ENCODE measurements at regions not wholly inside any gene's neighbourhood (a gene's known extent, or its start where the extent isn't known, plus 50 kb on each side); places are given as distances from the start of the nearest gene placed in this dataset.
"Not testable (repeated sequence)": the region's sequence is repeated elsewhere in the genome, so short reads cannot be mapped to it uniquely, and the experiment has no call there.

DNA sequence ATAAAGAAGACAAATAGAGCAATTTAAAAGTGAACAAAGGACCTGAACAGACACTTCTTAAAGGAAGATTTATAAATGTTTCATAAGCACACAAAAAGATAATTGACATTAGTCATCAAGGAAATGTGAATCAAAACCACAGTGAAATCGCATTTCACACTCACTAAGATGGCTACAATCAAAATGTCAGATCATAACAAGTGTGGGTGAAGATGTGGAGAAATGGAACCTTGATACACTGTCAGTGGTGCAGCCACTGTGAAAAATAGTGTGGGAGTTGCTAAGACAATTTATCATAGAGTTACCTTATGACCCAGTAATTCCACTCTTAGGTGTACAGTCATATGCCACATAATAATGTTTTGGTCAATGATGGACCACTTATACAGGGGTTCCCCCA, 54.5 kb upstream of the HTR4 start:
- no peak for DNase-seq

- no peak for DNase-seq
Measured at GRCh38 chr5:148711961-148712360, 57.6 kb upstream of the HTR4 start.

- DNase-seq = no peak
Measured at GRCh38 chr5:148713735-148714508, 59.6 kb upstream of the HTR4 start.

- DNase-seq = no peak
Measured at GRCh38 chr5:148716716-148717115, 62.4 kb upstream of the HTR4 start.

DNA sequence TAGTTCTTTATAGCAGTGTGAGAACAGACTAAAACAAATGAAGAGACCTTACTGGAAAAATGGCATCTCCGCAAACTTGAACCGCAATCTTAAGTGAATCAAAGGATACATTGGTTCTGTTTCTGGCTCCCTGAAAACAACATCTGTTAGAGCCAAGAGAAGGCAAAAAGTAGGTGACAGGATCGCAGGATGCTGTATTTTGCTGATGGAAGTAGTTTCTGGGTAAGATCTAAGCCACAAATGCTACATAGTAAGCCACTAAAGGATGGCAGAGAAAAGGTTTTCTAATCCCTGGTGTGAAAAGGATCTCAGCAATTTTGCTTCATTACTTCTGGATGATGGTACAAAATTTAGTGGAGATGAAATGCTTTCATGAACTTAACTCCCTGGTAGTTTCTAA, 63.3 kb upstream of the HTR4 start:
- no peak for DNase-seq

DNA sequence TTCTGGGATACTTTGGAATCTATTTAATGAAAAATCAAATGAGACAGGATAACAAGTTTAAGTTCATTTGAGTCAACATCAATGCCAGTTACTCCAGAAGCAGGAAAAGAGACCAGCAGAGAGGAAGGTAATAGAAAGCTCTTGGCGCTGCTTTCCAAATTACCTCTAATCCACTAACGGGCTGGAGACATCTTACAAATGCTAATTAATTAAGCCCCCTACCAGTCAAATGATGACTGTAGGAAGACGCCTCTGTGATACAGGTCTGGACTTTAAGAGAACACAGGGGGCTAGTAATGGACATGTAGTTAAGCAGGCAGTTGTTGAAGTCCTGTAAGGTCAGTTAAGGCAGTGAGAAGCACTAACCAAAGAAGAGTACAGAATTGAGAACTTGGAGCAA, 65.3 kb upstream of the HTR4 start:
- DNase-seq = no peak

GRCh38 chr5:148720257-148720656, 65.9 kb upstream of the HTR4 start:
- DNase-seq = no peak

DNA sequence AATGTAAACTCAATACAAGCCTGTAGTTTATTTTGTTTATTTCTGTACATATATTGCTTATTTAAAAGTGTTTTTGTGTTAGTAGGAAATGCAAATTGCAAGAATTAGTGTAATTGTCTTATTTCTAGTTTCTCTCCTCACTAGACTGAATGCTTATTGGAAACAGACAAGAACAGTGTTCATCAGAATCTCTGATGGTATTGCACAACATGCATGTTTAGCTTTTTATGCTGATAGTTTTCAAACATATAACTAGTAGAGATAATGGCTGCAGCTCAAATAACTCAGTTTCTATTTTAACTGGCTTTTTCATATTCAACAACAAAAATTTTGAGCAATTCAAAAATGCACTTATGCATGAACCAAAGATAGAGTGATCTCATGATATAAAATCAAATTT, 68.8 kb upstream of the HTR4 start:
- no peak for DNase-seq

- no peak for DNase-seq
Measured at GRCh38 chr5:148725675-148726074, 71.3 kb upstream of the HTR4 start.

GRCh38 chr5:148729182-148729581, 74.9 kb upstream of the HTR4 start:
- no peak for DNase-seq

DNA sequence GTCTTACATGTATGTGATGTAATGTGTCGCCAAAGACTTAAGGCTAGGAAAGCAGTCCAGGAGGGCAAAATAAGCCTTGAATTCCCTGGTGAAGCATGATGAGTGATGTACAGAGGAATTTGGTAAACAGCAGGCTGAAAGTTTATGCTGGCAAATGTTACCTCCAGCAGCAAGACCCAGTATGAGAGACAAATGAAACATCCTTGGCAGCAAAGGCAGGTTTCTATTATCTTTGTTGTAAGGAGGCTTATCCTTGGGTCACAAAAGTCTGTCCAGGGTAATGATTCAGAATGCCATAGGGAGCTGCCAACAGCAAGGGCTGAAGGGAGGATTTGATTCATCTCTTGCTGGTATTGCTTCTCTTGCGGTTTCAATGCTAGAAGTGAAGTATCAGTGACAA, 75.9 kb upstream of the HTR4 start:
- DNase-seq = no peak

DNA sequence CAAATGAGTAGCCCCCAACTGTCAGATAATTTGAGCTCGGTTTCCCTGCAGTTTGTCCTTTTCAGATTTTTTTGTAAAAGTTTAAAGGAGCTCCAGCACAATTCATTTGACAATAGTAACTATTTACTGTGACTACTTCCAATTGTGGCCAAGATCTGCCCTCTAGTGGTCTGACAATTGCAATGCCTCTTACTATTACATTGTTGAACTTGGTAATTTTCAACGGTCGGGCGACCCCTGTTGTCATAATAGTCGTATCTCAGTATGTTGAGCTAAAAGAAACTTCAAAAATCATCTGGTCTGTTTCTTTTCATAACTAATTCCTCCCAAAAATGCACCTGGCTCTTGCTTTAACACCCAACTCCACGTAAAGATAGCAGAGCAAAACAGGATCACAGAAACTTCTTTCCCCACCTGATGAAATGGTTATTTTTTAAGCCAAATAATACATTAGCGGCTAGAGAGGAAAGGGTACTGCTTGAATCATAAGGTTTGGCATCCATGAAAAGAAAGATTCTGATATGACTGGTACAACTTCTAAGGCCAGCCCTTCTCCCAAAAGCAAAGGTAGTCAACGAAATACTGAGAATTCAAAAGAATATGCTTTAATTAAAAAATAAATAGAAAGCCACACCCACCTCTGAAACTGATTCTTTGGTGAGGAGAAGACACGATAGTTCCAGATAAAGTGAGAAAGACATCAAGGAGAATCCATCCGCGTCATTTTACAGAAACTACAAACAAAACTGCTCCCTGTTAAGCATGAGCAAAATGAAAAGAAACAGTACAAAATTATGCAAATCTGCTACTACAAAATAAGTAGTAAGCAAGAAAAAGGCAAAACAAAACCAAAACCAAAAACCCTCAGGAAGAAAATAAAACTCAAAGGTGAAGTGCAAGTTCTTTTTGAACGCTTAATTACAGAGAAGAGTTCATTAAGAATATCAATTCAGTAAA, 76.9 kb upstream of the HTR4 start:
- DNase-seq = peak; percentile 74

DNA sequence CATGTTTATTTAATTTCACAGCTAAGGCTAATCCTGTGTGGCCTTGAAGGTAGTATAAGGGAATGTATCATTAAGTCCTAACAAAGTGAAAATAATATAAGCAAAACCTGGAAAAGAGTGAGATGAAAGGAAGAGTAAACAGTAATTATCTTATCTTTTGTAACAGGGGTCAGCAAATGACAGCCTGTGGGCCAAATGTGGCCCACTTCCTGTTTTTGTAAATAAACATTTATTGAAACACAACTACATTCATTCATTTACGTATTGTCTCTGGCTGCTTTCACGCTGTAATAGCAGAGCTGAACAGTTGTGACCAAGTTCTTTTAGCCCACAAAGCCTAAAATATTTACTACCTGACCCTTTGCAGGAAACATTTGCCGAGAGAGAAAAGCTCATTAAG, 78.4 kb upstream of the HTR4 start:
- no peak for DNase-seq

GRCh38 chr5:148733601-148734438, 79.5 kb upstream of the HTR4 start:
- DNase-seq = peak; percentile 43

DNA sequence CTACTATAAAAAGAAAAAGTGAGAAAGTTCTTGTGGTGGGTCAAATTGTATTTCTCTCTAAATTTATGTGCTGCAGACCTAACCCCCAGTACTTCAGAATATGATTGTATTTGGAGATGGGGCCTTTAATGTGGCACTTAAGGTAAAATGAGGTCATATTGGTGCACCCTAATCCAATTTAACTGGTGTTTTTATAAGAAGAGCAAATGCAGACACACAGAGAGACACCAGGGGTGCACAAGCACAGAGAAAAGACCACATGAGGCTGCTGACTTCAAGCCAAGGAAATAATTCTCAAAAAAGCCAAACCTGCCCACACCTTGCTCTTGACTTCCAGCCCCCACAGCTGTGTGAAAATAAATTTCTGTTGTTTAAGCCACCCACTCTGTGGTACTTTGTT, 80.2 kb upstream of the HTR4 start:
- no peak for DNase-seq

- no peak for DNase-seq
Measured at GRCh38 chr5:148735301-148735835, 81.0 kb upstream of the HTR4 start.

- no peak for DNase-seq
Measured at GRCh38 chr5:148739023-148739422, 84.7 kb upstream of the HTR4 start.

DNA sequence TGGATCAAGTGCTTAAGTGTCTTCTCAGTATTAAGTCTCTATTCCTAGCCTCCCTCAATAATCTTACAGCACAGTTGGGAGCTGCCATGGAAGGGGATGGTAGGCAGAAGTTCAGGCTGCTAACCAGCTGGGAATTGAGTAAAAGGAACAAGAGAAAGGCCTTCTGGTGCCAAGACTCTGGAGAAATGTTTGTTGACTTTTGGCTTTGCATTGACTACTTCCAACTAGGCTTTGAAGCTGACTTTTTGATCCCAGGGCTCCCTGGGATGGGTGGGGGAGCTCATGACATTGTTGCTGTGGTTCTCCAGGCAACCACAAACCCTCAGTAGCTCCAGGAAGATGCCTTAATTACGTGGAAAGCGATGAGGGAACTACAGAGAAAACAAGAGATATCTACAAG, 85.2 kb upstream of the HTR4 start:
- no peak for DNase-seq

GRCh38 chr5:148740079-148740858, 85.9 kb upstream of the HTR4 start:
- no peak for DNase-seq

- DNase-seq = peak; percentile 8
Measured at GRCh38 chr5:148740966-148741742, 85.3 kb upstream of the ADRB2 start.

DNA sequence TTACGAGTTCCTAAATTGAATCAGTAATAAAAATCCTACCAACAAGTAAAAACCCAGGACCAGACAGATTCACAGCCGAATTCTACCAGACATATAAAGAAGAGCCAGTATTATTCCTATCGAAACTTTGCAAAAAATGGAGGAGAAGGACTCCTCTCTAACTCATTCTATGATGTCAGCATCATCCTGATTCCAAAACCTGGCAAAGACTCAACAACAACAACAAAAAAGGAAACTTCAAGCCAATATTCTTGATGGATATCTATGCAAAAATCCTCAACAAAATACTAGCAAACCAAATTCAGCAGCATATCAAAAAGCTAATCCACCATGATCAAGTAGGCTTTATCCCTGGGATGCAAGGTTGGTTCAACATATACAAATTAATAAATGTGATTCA, 84.6 kb upstream of the ADRB2 start:
- DNase-seq = not testable (repeated sequence)
